ENCODE measurements at regions not wholly inside any gene's neighbourhood (a gene's known extent, or its start where the extent isn't known, plus 50 kb on each side); places are given as distances from the start of the nearest gene placed in this dataset.
"Not testable (repeated sequence)": the region's sequence is repeated elsewhere in the genome, so short reads cannot be mapped to it uniquely, and the experiment has no call there.

DNA sequence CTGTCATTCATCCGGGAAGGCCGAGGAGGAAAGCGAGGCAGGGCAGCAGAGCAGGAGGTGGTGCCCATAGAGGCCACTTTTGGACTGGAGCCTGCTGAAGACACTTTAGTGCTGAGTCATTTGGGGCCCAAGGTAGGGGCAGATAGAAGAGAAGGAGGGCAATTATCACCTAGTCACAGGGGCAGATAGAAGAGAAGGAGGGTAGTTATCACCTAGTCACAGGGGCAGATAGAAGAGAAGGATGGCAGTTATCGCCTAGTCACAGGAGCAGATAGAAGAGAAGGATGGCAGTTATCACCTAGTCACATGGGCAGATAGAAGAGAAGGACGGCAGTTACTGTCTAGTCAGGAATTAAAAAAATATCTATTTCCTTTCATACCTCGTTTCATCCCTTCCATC is 1372.6 kb downstream of the FOXD4L5 start:
- H3K4me1 ChIP-seq (ENCODE audit: insufficient read depth, low read length); H3K27me3 ChIP-seq (ENCODE audit: insufficient read depth, low read length); H3K9me3 ChIP-seq (ENCODE audit: low read depth, low read length); H3K4me3 ChIP-seq (ENCODE audit: low read length): not testable (repeated sequence)

DNA sequence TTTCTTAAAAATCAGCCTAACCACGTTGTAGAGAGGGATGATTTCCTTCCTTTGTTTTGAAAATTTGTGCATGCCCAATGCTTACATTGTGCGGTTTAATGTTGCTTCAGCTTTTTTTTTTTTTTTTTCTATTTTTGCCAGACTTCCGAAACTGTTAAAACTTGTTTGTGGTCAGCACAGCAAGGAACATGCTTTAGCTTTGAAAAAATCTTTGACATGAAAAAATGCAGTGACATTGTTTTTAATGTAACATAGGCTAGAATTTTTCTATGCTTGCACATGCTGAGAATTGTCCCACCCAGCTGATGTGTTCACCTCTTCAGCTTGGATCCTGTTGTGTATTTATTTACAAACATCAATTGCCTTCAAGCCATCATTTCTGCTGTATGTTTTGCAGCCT is 1375.9 kb downstream of the FOXD4L5 start:
- not testable (repeated sequence) for H3K27me3 ChIP-seq (ENCODE audit: insufficient read depth, low read length); H3K4me3 ChIP-seq (ENCODE audit: low read length); H3K9me3 ChIP-seq (ENCODE audit: low read depth, low read length); H3K4me1 ChIP-seq (ENCODE audit: insufficient read depth, low read length)

DNA sequence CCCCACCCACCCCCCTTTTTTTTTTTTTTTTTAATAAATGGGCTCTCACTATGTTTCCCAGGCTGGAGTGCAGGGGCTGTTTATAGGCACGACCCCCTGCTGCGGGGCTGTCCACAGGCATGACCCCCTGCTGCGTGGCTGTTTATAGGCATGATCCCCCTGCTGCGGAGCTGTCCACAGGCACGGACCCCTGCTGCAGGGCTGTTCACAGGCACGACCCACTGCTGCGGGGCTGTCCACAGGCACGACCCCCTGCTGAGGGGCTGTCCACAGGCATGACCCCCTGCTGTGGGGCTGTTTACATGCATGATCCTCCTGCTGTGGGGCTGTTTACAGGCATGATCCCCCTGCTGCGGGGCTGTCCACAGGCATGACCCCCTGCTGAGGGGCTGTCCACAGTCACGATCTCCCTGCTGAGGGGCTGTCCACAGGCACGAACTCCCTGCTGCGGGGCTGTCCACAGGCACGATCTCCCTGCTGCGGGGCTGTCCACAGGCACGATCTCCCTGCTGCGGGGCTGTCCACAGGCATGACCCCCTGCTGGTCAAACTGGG is 1385.3 kb downstream of the FOXD4L5 start:
- H3K4me1 ChIP-seq (ENCODE audit: insufficient read depth, low read length); H3K27me3 ChIP-seq (ENCODE audit: insufficient read depth, low read length); H3K9me3 ChIP-seq (ENCODE audit: low read depth, low read length); H3K4me3 ChIP-seq (ENCODE audit: low read length): not testable (repeated sequence)

- H3K4me1 ChIP-seq (ENCODE audit: insufficient read depth, low read length); H3K27me3 ChIP-seq (ENCODE audit: insufficient read depth, low read length); H3K4me3 ChIP-seq (ENCODE audit: low read length); H3K9me3 ChIP-seq (ENCODE audit: low read depth, low read length): not testable (repeated sequence)
Measured at GRCh38 chr9:63881386-63881785, 1403.6 kb downstream of the FOXD4L5 start.

DNA sequence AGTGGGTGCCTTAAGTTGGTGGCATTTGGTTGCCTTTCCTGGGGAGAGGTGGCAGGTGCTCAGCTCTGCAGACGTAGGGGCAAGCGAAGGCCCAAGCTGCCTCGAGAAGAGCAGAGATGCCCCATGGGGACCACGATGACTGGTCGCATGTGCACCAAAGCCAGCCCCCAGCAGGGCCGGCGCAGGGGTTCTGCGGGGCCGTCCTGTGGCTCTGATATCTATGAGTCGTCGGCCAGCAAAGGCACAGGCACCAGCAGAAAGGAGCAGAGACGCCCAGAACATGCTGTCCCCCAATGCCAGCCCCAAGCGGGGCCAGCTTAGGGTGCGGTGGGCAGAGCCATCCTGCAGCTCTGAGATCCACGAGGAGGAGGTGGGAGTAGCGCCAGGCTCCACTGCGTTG is 1408.6 kb downstream of the FOXD4L5 start:
- H3K9me3 ChIP-seq (ENCODE audit: low read depth, low read length); H3K4me3 ChIP-seq (ENCODE audit: low read length); H3K27me3 ChIP-seq (ENCODE audit: insufficient read depth, low read length); H3K4me1 ChIP-seq (ENCODE audit: insufficient read depth, low read length): not testable (repeated sequence)

GRCh38 chr9:63859475-63860215 is 1425.4 kb downstream of the FOXD4L5 start:
- H3K9me3 ChIP-seq (ENCODE audit: low read depth, low read length), result no peaks in the 10 kb centered on the region
- peak overlapping the region; percentile 23 for H3K4me3 ChIP-seq (ENCODE audit: low read length)
- H3K4me1 ChIP-seq (ENCODE audit: insufficient read depth, low read length), result no peaks in the 10 kb centered on the region
- H3K27me3 ChIP-seq (ENCODE audit: insufficient read depth, low read length), result no peaks in the 10 kb centered on the region

DNA sequence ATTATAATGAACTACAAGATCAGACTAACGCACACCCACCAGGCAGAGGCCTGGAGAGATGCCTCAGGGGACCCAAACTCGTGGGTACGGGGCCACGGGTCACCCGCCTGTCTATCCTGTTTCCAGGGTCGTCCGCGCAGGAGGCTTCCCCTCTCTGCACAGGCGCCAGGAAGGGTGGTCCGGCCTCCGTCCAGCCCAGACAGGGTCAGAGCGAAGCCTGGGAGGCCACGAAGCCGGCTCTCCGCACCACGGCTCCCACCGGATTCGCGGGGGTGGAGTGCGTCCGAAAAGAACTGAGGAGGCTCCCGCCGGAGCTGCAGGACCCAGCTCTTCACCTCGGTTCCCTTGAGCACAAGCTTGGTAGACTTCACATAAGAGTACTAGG is 1425.9 kb downstream of the FOXD4L5 start:
- H3K27me3 ChIP-seq (ENCODE audit: insufficient read depth, low read length); H3K4me1 ChIP-seq (ENCODE audit: insufficient read depth, low read length); H3K9me3 ChIP-seq (ENCODE audit: low read depth, low read length): not testable (repeated sequence)
- peak overlapping the region; percentile 23 for H3K4me3 ChIP-seq (ENCODE audit: low read length)

DNA sequence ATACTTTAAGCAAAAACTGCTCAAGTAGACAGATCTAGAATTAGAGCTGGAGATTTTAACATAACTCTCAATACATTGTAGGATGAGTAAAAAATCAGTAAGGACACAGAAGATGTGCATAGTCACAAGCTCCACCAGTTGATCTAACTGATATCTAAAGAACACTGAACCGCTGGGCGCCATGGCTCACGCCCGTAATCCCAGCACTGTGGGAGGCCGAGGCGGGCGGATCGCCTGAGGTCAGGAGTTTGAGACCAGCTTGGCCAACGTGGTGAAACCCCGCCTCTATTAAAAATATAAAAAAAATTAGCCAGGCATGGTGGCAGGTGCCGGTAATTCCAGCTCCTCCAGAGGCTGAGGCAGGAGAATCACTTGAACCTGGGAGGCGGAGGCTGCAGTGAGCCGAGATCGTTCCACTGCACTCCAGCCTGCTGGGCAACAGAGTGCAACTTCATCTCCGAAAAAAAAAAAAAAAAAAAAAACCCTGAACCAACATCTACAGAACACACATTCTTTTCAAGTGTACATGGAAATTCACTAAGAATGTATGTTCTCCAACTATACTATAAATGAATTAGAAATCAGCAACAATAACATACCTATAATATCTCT is 1431.8 kb downstream of the FOXD4L5 start:
- not testable (repeated sequence) for H3K4me3 ChIP-seq (ENCODE audit: low read length); H3K27me3 ChIP-seq (ENCODE audit: insufficient read depth, low read length); H3K9me3 ChIP-seq (ENCODE audit: low read depth, low read length); H3K4me1 ChIP-seq (ENCODE audit: insufficient read depth, low read length)

DNA sequence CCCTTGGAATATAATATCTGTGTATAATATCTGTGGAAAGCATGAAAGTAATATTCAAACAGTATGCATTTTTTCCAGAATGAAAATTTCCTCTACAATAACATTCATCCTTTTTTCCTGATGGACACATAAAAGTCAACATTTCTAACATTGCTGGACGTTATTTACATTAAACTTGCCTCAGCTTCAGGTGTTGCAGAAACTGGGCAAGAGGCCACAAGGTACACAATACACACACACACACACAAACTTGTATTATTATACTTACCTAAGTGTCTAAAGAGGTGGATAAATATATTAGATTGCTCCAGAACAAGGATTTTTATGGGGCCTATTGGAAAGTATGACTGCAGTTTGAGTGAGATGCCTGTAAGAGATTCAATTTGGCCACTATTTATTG is 1460.2 kb downstream of the FOXD4L5 start:
- not testable (repeated sequence) for H3K4me1 ChIP-seq (ENCODE audit: insufficient read depth, low read length); H3K27me3 ChIP-seq (ENCODE audit: insufficient read depth, low read length); H3K4me3 ChIP-seq (ENCODE audit: low read length); H3K9me3 ChIP-seq (ENCODE audit: low read depth, low read length)

GRCh38 chr9:63823375-63824201 is 1461.4 kb downstream of the FOXD4L5 start:
- not testable (repeated sequence) for H3K27me3 ChIP-seq (ENCODE audit: insufficient read depth, low read length); H3K4me3 ChIP-seq (ENCODE audit: low read length); H3K4me1 ChIP-seq (ENCODE audit: insufficient read depth, low read length); H3K9me3 ChIP-seq (ENCODE audit: low read depth, low read length)

GRCh38 chr9:63822615-63823374 is 1462.2 kb downstream of the FOXD4L5 start:
- not testable (repeated sequence) for H3K4me1 ChIP-seq (ENCODE audit: insufficient read depth, low read length); H3K9me3 ChIP-seq (ENCODE audit: low read depth, low read length); H3K4me3 ChIP-seq (ENCODE audit: low read length); H3K27me3 ChIP-seq (ENCODE audit: insufficient read depth, low read length)

GRCh38 chr9:63821293-63821692 is 1463.7 kb downstream of the FOXD4L5 start:
- peaks cover 15% of the 10 kb centered on the region for H3K27me3 ChIP-seq (ENCODE audit: insufficient read depth, low read length)
- not testable (repeated sequence) for H3K9me3 ChIP-seq (ENCODE audit: low read depth, low read length); H3K4me3 ChIP-seq (ENCODE audit: low read length)
- H3K4me1 ChIP-seq (ENCODE audit: insufficient read depth, low read length), result peaks cover 21% of the 10 kb centered on the region

- Histone ChIP-seq H3K4me1 (ENCODE audit: insufficient read depth, low read length) (peaks cover 21% of the 10 kb centered on the region), H3K27me3 (ENCODE audit: insufficient read depth, low read length) (peaks cover 15% of the 10 kb centered on the region)
- H3K4me3 ChIP-seq (ENCODE audit: low read length); H3K9me3 ChIP-seq (ENCODE audit: low read depth, low read length): not testable (repeated sequence)
Measured at GRCh38 chr9:63820882-63821281, 1464.1 kb downstream of the FOXD4L5 start.

DNA sequence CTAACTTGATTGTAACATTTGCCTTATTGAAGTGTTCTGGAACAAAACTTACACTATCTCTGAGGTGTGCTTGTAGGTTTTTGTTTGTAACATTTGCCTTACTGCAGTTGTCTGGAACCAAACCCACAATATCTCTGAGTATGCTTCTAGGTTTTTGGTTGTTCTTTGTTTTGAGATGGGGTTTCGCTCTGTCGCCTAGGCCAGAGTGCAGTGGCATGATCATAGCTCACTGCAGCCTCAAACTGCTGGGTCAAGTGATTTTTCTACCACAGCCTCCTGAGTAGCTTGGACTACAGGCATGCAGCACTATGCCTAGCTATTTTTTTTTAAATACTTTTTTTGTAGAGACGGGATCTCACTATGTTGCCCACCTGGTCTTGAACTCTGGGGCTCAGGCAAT is 1464.6 kb downstream of the FOXD4L5 start:
- not testable (repeated sequence) for H3K4me3 ChIP-seq (ENCODE audit: low read length)

More for the DNA sequence above, 1464.6 kb downstream of the FOXD4L5 start:
- Histone ChIP-seq H3K4me1 (ENCODE audit: insufficient read depth, low read length) (peaks cover 21% of the 10 kb centered on the region), H3K27me3 (ENCODE audit: insufficient read depth, low read length) (peaks cover 15% of the 10 kb centered on the region)
- H3K9me3 ChIP-seq (ENCODE audit: low read depth, low read length), result not testable (repeated sequence)

Measured in mononuclear cell (primary cell).